ENCODE measurements at regions not wholly inside any gene's neighbourhood (a gene's known extent, or its start where the extent isn't known, plus 50 kb on each side); places are given as distances from the start of the nearest gene placed in this dataset.

GRCh38 chr12:14186193-14186502 lies 179.3 kb upstream of the ATF7IP start:
- TF ChIP-seq CTCF (conservative IDR thresholded peaks at IDR 0.05; ENCODE audit: control insufficient read depth, insufficient read depth, low read depth, low read length) = no peak
- no peak for DNase-seq (ENCODE audit: low read depth)

GRCh38 chr12:14187002-14187401 lies 178.5 kb upstream of the ATF7IP start:
- DNase-seq (ENCODE audit: low read depth) = no peak
- no peak overlapping the region for H3K4me3 ChIP-seq (ENCODE audit: control insufficient read depth, low read depth, low read length)
- no peak for TF ChIP-seq CTCF (conservative IDR thresholded peaks at IDR 0.05; ENCODE audit: control insufficient read depth, insufficient read depth, low read depth, low read length)

More at GRCh38 chr12:14186193-14186502, 179.3 kb upstream of the ATF7IP start:
- no peak overlapping the region for H3K4me3 ChIP-seq (ENCODE audit: control insufficient read depth, low read depth, low read length)

DNA sequence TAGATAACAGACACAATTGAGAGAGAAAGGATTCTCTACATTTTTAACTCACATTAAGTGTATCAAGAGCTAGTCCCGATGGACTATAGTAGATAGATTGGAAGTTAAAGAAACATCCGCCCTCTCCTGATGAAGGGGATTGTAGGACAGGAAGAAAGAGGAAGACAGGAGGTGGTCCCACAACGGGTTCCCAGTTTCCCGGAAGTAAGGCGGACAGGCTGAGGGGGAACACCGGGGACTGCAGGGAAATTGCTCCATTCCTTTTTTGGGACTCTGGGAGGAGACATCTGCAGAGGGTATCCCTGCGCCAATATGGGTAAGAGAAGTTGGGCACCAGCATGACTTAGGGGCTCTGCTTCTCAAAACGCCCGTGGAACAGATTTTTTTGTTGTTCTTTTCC lies 177.5 kb upstream of the ATF7IP start:
- no peak for TF ChIP-seq CTCF (conservative IDR thresholded peaks at IDR 0.05; ENCODE audit: control insufficient read depth, insufficient read depth, low read depth, low read length)
- H3K4me3 ChIP-seq (ENCODE audit: control insufficient read depth, low read depth, low read length) = no peak overlapping the region
- DNase-seq (ENCODE audit: low read depth) = no peak

DNA sequence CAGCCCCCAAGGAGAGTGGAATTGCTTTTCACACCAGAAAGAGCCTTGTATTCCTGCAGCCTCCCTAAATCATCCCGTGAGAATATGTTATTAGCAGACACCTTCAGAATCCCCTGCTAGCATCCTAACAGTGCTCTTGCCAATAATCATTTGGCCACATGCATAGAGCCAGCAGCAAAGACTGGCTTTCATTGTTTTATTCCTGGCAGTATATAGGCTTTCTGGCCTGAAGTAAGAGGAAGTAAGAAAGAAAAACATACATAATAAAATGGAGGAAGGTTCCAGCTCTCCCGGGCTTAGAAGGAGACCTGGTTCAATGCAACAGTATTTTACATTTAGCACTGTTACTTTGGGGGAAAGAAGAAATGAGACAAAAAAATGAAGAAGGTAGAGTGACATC lies 176.7 kb upstream of the ATF7IP start:
- no peak for TF ChIP-seq CTCF (conservative IDR thresholded peaks at IDR 0.05; ENCODE audit: control insufficient read depth, insufficient read depth, low read depth, low read length)
- no peak for DNase-seq (ENCODE audit: low read depth)

DNA sequence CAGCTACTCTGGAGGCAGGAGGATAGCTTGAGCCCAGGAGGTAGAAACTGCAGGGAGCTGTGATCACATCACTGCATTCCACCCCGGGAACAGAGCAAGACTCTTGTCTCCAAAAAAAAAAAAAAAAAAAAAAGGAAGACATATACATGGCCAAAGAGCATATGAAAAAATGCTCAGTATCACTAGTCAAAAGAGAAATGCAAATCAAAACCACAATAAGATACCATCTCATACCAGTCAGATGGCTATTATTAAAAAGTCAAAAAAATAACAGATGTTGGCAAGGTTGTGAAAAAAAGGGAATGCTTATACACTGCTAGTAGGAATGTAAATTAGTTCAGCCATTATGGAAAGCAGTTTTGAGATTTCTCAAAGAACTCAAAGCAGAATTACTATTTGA lies 174.8 kb upstream of the ATF7IP start:
- no peak for TF ChIP-seq CTCF (conservative IDR thresholded peaks at IDR 0.05; ENCODE audit: control insufficient read depth, insufficient read depth, low read depth, low read length)
- H3K4me3 ChIP-seq (ENCODE audit: control insufficient read depth, low read depth, low read length) = no peak overlapping the region
- no peak for DNase-seq (ENCODE audit: low read depth)

More for the DNA sequence above, 176.7 kb upstream of the ATF7IP start:
- no peak overlapping the region for H3K4me3 ChIP-seq (ENCODE audit: control insufficient read depth, low read depth, low read length)

DNA sequence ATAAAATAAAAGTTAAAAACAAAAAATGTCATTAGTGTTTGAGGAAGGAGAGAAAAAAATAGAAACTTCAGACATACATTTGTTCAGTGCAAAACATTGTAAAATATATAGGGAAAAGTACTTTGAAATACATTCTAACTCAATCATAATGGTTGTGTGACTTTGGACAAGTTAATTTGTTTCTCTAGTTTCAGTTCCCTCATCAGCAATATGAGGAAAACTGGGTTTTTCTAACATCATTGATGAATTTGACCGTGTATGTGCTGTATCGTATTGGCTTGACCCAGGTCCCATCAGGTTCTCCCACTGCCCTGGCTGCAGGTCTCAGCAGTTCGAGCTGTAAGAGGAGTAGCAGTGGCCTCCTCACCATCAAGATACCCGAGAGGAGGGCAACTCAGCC lies 173.9 kb upstream of the ATF7IP start:
- no peak for TF ChIP-seq CTCF (conservative IDR thresholded peaks at IDR 0.05; ENCODE audit: control insufficient read depth, insufficient read depth, low read depth, low read length)
- no peak for DNase-seq (ENCODE audit: low read depth)
- no peak overlapping the region for H3K4me3 ChIP-seq (ENCODE audit: control insufficient read depth, low read depth, low read length)

GRCh38 chr12:14193639-14194038 lies 171.8 kb upstream of the ATF7IP start:
- no peak for DNase-seq (ENCODE audit: low read depth)
- no peak for TF ChIP-seq CTCF (conservative IDR thresholded peaks at IDR 0.05; ENCODE audit: control insufficient read depth, insufficient read depth, low read depth, low read length)
- no peak overlapping the region for H3K4me3 ChIP-seq (ENCODE audit: control insufficient read depth, low read depth, low read length)

All from fibroblast of mammary gland (primary cell).